ENCODE measurements at regions not wholly inside any gene's neighbourhood (a gene's known extent, or its start where the extent isn't known, plus 50 kb on each side); places are given as distances from the start of the nearest gene placed in this dataset.
A peak's percentile ranks its signal among the peaks of the same experiment; 100 is the strongest.
"Not testable (repeated sequence)": the region's sequence is repeated elsewhere in the genome, so short reads cannot be mapped to it uniquely, and the experiment has no call there.

GRCh38 chr7:142482891-142483658 lies 225.2 kb upstream of the PRSS58 start:
- TF ChIP-seq, protein P1, sequence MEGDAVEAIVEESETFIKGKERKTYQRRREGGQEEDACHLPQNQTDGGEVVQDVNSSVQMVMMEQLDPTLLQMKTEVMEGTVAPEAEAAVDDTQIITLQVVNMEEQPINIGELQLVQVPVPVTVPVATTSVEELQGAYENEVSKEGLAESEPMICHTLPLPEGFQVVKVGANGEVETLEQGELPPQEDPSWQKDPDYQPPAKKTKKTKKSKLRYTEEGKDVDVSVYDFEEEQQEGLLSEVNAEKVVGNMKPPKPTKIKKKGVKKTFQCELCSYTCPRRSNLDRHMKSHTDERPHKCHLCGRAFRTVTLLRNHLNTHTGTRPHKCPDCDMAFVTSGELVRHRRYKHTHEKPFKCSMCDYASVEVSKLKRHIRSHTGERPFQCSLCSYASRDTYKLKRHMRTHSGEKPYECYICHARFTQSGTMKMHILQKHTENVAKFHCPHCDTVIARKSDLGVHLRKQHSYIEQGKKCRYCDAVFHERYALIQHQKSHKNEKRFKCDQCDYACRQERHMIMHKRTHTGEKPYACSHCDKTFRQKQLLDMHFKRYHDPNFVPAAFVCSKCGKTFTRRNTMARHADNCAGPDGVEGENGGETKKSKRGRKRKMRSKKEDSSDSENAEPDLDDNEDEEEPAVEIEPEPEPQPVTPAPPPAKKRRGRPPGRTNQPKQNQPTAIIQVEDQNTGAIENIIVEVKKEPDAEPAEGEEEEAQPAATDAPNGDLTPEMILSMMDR (IDR thresholded peaks at IDR 0.05; ENCODE audit: low read depth, low read length) = peak; percentile 99
- no peak overlapping the region for H3K4me3 ChIP-seq (ENCODE audit: low read depth, low read length)
- peak; percentile 51 for DNase-seq (ENCODE audit: low read depth, low spot score)
- in situ Hi-C loops (cut with HindIII; ENCODE audit: low sequenced_read_pairs) = no loop called here

- TF ChIP-seq, protein P1 (IDR thresholded peaks at IDR 0.05; ENCODE audit: low read depth, low read length) = peak; percentile 53
- in situ Hi-C loops (cut with HindIII; ENCODE audit: low sequenced_read_pairs) = no loop called here
- no peak overlapping the region for H3K4me3 ChIP-seq (ENCODE audit: low read depth, low read length)
- peak; percentile 30 for DNase-seq (ENCODE audit: low read depth, low spot score)
Observed at GRCh38 chr7:142481548-142481947, 223.7 kb upstream of the PRSS58 start.

DNA sequence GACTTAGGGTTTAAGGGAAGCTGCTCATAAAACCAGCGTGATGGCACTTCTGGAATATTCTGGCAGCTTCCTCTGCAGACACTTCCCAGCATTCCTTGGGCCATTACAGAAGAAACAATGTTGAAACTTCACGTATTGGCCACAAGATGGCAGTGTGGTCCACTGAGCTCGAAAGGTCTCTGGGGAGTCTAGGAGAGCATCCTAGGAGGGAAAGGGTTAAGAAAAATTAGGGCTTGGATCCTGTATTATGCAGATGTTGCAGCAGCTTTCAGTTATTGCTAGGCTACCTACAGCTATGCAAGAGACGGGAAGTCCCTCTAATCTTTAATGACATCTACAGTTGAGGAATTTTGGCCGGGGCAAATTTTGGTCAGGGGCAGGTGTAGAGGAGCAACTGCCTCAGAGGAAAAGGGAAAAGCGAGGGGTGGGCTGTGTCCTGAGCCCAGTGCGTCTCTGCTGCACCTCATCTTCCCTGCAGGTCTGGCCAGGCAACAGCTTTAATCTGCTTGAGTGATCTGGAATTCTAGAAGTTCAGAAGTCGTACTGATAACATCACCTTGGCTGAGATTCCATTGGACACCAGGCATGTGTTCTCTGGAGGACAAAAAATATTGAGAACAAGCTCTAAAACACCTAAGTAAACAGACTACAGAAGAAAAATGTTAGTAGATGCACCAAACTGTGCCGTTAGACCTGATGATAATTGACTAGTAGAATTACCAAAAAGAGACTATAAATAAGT lies 220.8 kb upstream of the PRSS58 start:
- in situ Hi-C loops (cut with HindIII; ENCODE audit: low sequenced_read_pairs) = no loop called here
- no peak overlapping the region for H3K4me3 ChIP-seq (ENCODE audit: low read depth, low read length)
- peak; percentile 62 for DNase-seq (ENCODE audit: low read depth, low spot score)
- TF ChIP-seq, protein P1 (IDR thresholded peaks at IDR 0.05; ENCODE audit: low read depth, low read length) = peak; percentile 70

- DNase-seq (ENCODE audit: low read depth, low spot score); in situ Hi-C loops (cut with HindIII; ENCODE audit: low sequenced_read_pairs); H3K4me3 ChIP-seq (ENCODE audit: low read depth, low read length): not testable (repeated sequence)
Observed at GRCh38 chr7:142477801-142478200, 219.9 kb upstream of the PRSS58 start.

GRCh38 chr7:142477079-142477651 lies 219.3 kb upstream of the PRSS58 start:
- TF ChIP-seq, protein P1 (IDR thresholded peaks at IDR 0.05; ENCODE audit: low read depth, low read length) = no peak
- in situ Hi-C loops (cut with HindIII; ENCODE audit: low sequenced_read_pairs) = no loop called here
- DNase-seq (ENCODE audit: low read depth, low spot score) = peak; percentile 78
- H3K4me3 ChIP-seq (ENCODE audit: low read depth, low read length) = no peak overlapping the region

DNA sequence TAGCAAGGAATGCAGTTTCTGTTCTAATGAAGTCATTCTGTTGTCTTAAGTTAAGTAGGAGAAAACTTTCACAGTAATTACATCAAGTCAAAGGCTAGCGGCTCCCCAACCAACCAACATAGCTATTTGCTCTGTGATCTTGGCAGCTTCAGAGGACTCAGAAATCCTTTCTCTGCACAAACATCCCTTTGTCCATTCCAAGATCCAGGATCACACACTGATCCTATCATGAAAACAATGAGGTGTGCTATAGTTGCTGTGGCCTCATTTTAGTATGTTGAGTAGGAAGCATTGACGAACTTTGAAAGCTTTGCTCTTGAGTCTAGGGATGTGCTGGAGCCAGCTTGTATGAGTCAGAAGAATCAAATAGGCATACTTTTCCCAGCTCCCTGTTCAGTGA lies 218.2 kb upstream of the PRSS58 start:
- TF ChIP-seq, protein P1 (IDR thresholded peaks at IDR 0.05; ENCODE audit: low read depth, low read length) = no peak
- peak; percentile 41 for DNase-seq (ENCODE audit: low read depth, low spot score)
- in situ Hi-C loops (cut with HindIII; ENCODE audit: low sequenced_read_pairs) = no loop called here
- no peak overlapping the region for H3K4me3 ChIP-seq (ENCODE audit: low read depth, low read length)

DNA sequence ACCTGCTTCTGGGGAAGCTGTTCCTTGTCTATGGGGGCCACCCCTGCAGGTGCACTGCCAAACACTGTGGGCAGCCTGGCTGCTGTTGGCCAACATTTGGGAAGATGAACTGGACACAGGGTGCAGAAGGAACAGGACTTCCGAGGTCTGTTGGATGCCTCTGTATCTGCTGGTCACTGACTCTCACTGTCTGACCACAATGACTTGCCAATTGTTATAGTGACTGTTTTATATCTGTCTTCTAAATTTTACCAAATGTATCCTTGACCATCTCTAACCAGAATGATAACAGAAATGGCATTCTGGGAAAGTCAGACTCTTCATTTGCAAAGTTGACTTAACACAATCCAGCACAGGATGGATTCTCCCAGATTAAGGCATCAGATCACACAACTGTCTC lies 214.0 kb upstream of the PRSS58 start:
- H3K4me3 ChIP-seq (ENCODE audit: low read depth, low read length) = no peak overlapping the region
- in situ Hi-C loops (cut with HindIII; ENCODE audit: low sequenced_read_pairs) = no loop called here
- TF ChIP-seq, protein P1 (IDR thresholded peaks at IDR 0.05; ENCODE audit: low read depth, low read length) = no peak
- no peak for DNase-seq (ENCODE audit: low read depth, low spot score)
